H9 (cell line): ENCODE measurements at regions not wholly inside any gene's neighbourhood (a gene's known extent, or its start where the extent isn't known, plus 50 kb on each side); places are given as distances from the start of the nearest gene placed in this dataset.

Experiments
- DNase-seq: peaks from one replicate; pipeline ENCODE4 v3.0.0-alpha.2; 2017
- H2AFZ ChIP-seq: one replicate; pipeline ENCODE4 v1.6.1; 2013; ENCODE audit warnings: mild to moderate bottlenecking, low read length, control low read depth, moderate library complexity
- H2AK5ac ChIP-seq: 2 replicates; pipeline ENCODE4 v1.6.1; 2013; ENCODE audit warnings: low read length, control low read depth, mixed read lengths; ENCODE audit not compliant: insufficient read length
- H2BK120ac ChIP-seq: one replicate; pipeline ENCODE4 v1.6.1; 2013; ENCODE audit warnings: low read depth, mild to moderate bottlenecking, low read length, control low read depth, inconsistent platforms; ENCODE audit not compliant: poor library complexity, severe bottlenecking
- H2BK12ac ChIP-seq: 2 replicates; pipeline ENCODE4 v1.6.1; 2013; ENCODE audit warnings: low read length, control low read depth, mixed read lengths, low read depth; ENCODE audit not compliant: insufficient read length
- H2BK15ac ChIP-seq: 2 replicates; pipeline ENCODE4 v1.6.1; 2013; ENCODE audit warnings: low read depth, low read length, control low read depth
- H2BK20ac ChIP-seq: one replicate; pipeline ENCODE4 v1.6.1; 2013; ENCODE audit warnings: low read depth, mild to moderate bottlenecking, low read length, control low read depth, inconsistent platforms; ENCODE audit not compliant: poor library complexity, severe bottlenecking
- H2BK5ac ChIP-seq: 2 replicates; pipeline ENCODE4 v1.6.1; 2013; ENCODE audit warnings: low read length, control low read depth, mixed read lengths; ENCODE audit not compliant: insufficient read length
- H3K14ac ChIP-seq: 2 replicates; pipeline ENCODE4 v1.6.1; 2013; ENCODE audit warnings: low read length, control low read depth; ENCODE audit not compliant: insufficient read depth
- H3K18ac ChIP-seq: 2 replicates; pipeline ENCODE4 v1.6.1; 2013; ENCODE audit warnings: low read depth, mild to moderate bottlenecking, mixed read lengths, low read length, control low read depth; ENCODE audit not compliant: insufficient read length
- H3K23ac ChIP-seq: 2 replicates; pipeline ENCODE4 v1.6.1; 2013; ENCODE audit warnings: low read length, control low read depth, mixed read lengths, low read depth; ENCODE audit not compliant: insufficient read length
- H3K23me2 ChIP-seq: 2 replicates; pipeline ENCODE4 v1.6.1; 2013; ENCODE audit warnings: low read depth, mild to moderate bottlenecking, mixed read lengths, low read length, control low read depth; ENCODE audit not compliant: insufficient read length, poor library complexity, severe bottlenecking
- H3K27ac ChIP-seq: 2 replicates; pipeline ENCODE4 v1.5.1; 2013; ENCODE audit warnings: low read length, control low read depth, mixed read lengths, low read depth; ENCODE audit not compliant: insufficient read length
- H3K27me3 ChIP-seq: 2 replicates; pipeline ENCODE4 v1.6.1; 2013; ENCODE audit warnings: low read length, control low read depth, inconsistent platforms; ENCODE audit not compliant: insufficient read depth
- H3K4ac ChIP-seq: 2 replicates; pipeline ENCODE4 v1.6.1; 2013; ENCODE audit warnings: low read depth, mild to moderate bottlenecking, control low read depth, inconsistent platforms, low read length, moderate library complexity
- H3K4me1 ChIP-seq: 2 replicates; pipeline ENCODE4 v1.6.1; 2013; ENCODE audit warnings: low read length, control low read depth, inconsistent platforms; ENCODE audit not compliant: insufficient read depth
- H3K4me2 ChIP-seq: 2 replicates; pipeline ENCODE4 v1.6.1; 2013; ENCODE audit warnings: low read length, control low read depth, mixed read lengths; ENCODE audit not compliant: insufficient read length, insufficient read depth
- H3K56ac ChIP-seq: 2 replicates; pipeline ENCODE4 v1.6.1; 2013; ENCODE audit warnings: low read depth, mild to moderate bottlenecking, mixed read lengths, low read length, control low read depth; ENCODE audit not compliant: insufficient read length
- H3K79me1 ChIP-seq: 2 replicates; pipeline ENCODE4 v1.6.1; 2013; ENCODE audit warnings: low read depth, mild to moderate bottlenecking, moderate library complexity, low read length, control low read depth, inconsistent platforms; ENCODE audit not compliant: insufficient read depth, poor library complexity, severe bottlenecking
- H3K79me2 ChIP-seq: 2 replicates; pipeline ENCODE4 v1.6.1; 2013; ENCODE audit warnings: low read length, control low read depth, inconsistent platforms; ENCODE audit not compliant: insufficient read depth
- H3K9ac ChIP-seq: 2 replicates; pipeline ENCODE4 v1.6.1; 2013; ENCODE audit warnings: low read length, control low read depth, mixed read lengths; ENCODE audit not compliant: insufficient read length; ENCODE audit errors: extremely low read depth
- H3K9me3 ChIP-seq: one replicate; pipeline ENCODE4 v1.6.1; 2013; ENCODE audit warnings: low read depth, low read length, inconsistent platforms; ENCODE audit not compliant: control insufficient read depth
- H3T11ph ChIP-seq: one replicate; pipeline ENCODE4 v1.6.1; 2013; ENCODE audit warnings: mild to moderate bottlenecking, low read length, control low read depth, inconsistent platforms
- H4K20me1 ChIP-seq: one replicate; pipeline ENCODE4 v1.6.1; 2013; ENCODE audit not compliant: control insufficient read depth, insufficient read length, insufficient read depth
- H4K5ac ChIP-seq: 2 replicates; pipeline ENCODE4 v1.6.1; 2013; ENCODE audit warnings: low read depth, mild to moderate bottlenecking, mixed read lengths, low read length, control low read depth; ENCODE audit not compliant: insufficient read length
- H4K8ac ChIP-seq: replicated peaks from 2 replicates; pipeline ENCODE4 v1.6.1; 2013; ENCODE audit warnings: low read length, control low read depth, mixed read lengths, low read depth; ENCODE audit not compliant: insufficient read length
- H4K91ac ChIP-seq: 2 replicates; pipeline ENCODE4 v1.6.1; 2013; ENCODE audit warnings: low read depth, mild to moderate bottlenecking, moderate library complexity, mixed read lengths, low read length, control low read depth; ENCODE audit not compliant: insufficient read length
- H3K27ac Mint-ChIP-seq, 3 experiments: 2 replicates in 2 of 3; 3 replicates in 1 of 3; pipeline ENCODE4 v1.8.0; 2020 to 2021; ENCODE audit warnings: mixed read lengths in 3 of 3, mild to moderate bottlenecking in 1 of 3, moderate library complexity in 1 of 3
- H3K27me3 Mint-ChIP-seq: 2 replicates; pipeline ENCODE4 v1.8.0; 2021; ENCODE audit warnings: low read depth, mild to moderate bottlenecking, moderate library complexity, mixed read lengths
- H3K36me3 Mint-ChIP-seq, 3 experiments: 2 replicates in 2 of 3; 3 replicates in 1 of 3; pipeline ENCODE4 v1.8.0; 2020 to 2021; ENCODE audit warnings: low read depth in 3 of 3, mixed read lengths in 3 of 3; ENCODE audit not compliant: insufficient read depth in 1 of 3
- H3K4me1 Mint-ChIP-seq, 2 experiments: 2 replicates each; pipeline ENCODE4 v1.8.0; 2020; ENCODE audit warnings: mixed read lengths in 2 of 2
- H3K4me3 Mint-ChIP-seq, 2 experiments: 2 replicates in 1 of 2; 3 replicates in 1 of 2; pipeline ENCODE4 v1.8.0; 2020 to 2021; ENCODE audit warnings: mild to moderate bottlenecking in 2 of 2, mixed read lengths in 2 of 2, moderate library complexity in 1 of 2
- H3K9me3 Mint-ChIP-seq, 2 experiments: 2 replicates in 1 of 2; 3 replicates in 1 of 2; pipeline ENCODE4 v1.8.0; 2020; ENCODE audit warnings: mild to moderate bottlenecking in 2 of 2, mixed read lengths in 2 of 2, moderate library complexity in 1 of 2
- CTCF ChIP-seq: fragments of 200-600 bp; sonication (generic); conservative IDR thresholded peaks from 3 replicates; pipeline ENCODE4 v1.8.0; 2021; ENCODE audit warnings: antibody characterized with exemption, mild to moderate bottlenecking

- Histone ChIP-seq H3K23me2 (no peaks in the 10 kb centered on the region), H3K56ac (no peak overlapping the region), H3K9me3 (no peaks in the 10 kb centered on the region), H2AFZ (no peak overlapping the region), H4K91ac (no peak overlapping the region), H3K4ac (no peak overlapping the region), H3K4me1 (no peaks in the 10 kb centered on the region), H4K20me1 (no peaks in the 10 kb centered on the region), H3K4me2 (no peak overlapping the region), H2BK5ac (no peak overlapping the region), H2BK15ac (no peak overlapping the region), H4K5ac (no peak overlapping the region), H3K14ac (no peak overlapping the region), H3T11ph (no peak overlapping the region), H3K23ac (no peak overlapping the region), H3K27me3 (no peaks in the 10 kb centered on the region), H3K18ac (no peak overlapping the region), H3K27ac (no peak overlapping the region), H4K8ac (no peak overlapping the region), H3K79me1 (no peaks in the 10 kb centered on the region), H3K9ac (no peak overlapping the region), H2AK5ac (no peak overlapping the region), H2BK12ac (no peak overlapping the region), H2BK120ac (no peak overlapping the region), H3K79me2 (no peaks in the 10 kb centered on the region), H2BK20ac (no peak overlapping the region)
- Mint-ChIP-seq H3K9me3 (peaks cover 0 to 2% of the 10 kb centered on the region in 2 experiments; a peak in 1 of 5 replicates), H3K4me1 (peaks cover 0 to 11% of the 10 kb centered on the region in 2 experiments; a peak in 2 of 4 replicates), H3K4me3 (no peak overlapping the region), H3K27ac (no peak overlapping the region), H3K27me3 (no peaks in the 10 kb centered on the region; the same call in 1 of the 2 replicates), H3K36me3 (no peaks in the 10 kb centered on the region)
- 0 out of 3 replicates have a peak, but pooled peaks have one; percentile 31 for TF ChIP-seq CTCF
- DNase-seq = no peak
Measured at GRCh38 chr11:127420139-127420538, 419.6 kb upstream of the KIRREL3 start.
